Stimulated activated CD4-positive, alpha-beta T cell treated with anti-CD3 and anti-CD28 coated beads, Interleukin-15, amount 100 ng/mL, for 48 hours (primary cell): ENCODE measurements at regions not wholly inside any gene's neighbourhood (a gene's known extent, or its start where the extent isn't known, plus 50 kb on each side); places are given as distances from the start of the nearest gene placed in this dataset.

Experiments used
- DNase-seq, 2 donors: peaks; one replicate each; pipeline ENCODE4 v3.0.0-alpha.2; 2020; ENCODE audit warnings: low read depth in 2 of 2

GRCh38 chr4:157973297-157973696 lies 199.5 kb downstream of the GASK1B start:
- DNase-seq: no peak

- no peak for DNase-seq
Observed at GRCh38 chr4:157964463-157964862, 208.4 kb downstream of the GASK1B start.

GRCh38 chr4:157961229-157961990 lies 211.4 kb downstream of the GASK1B start:
- DNase-seq: no peak

GRCh38 chr4:157957905-157958304 lies 214.9 kb downstream of the GASK1B start:
- no peak for DNase-seq

GRCh38 chr4:157942017-157942416 lies 230.8 kb downstream of the GASK1B start:
- DNase-seq: no peak

GRCh38 chr4:157934151-157934550 lies 238.7 kb downstream of the GASK1B start:
- no peak for DNase-seq

- no peak for DNase-seq
Observed at GRCh38 chr4:157932936-157933335, 239.9 kb downstream of the GASK1B start.

- no peak for DNase-seq
Observed at GRCh38 chr4:157929486-157929885, 243.3 kb downstream of the GASK1B start.

GRCh38 chr4:157918036-157918832 lies 254.6 kb downstream of the GASK1B start:
- no peak for DNase-seq

- DNase-seq: no peak
Observed at GRCh38 chr4:157912212-157912611, 260.6 kb downstream of the GASK1B start.

GRCh38 chr4:157911662-157912061 lies 261.2 kb downstream of the GASK1B start:
- no peak for DNase-seq

- no peak for DNase-seq
Observed at GRCh38 chr4:157908691-157909090, 264.1 kb downstream of the GASK1B start.

GRCh38 chr4:157908031-157908430 lies 264.8 kb downstream of the GASK1B start:
- no peak for DNase-seq

GRCh38 chr4:157907226-157907946 lies 265.4 kb downstream of the GASK1B start:
- DNase-seq: no peak

- DNase-seq: no peak
Observed at GRCh38 chr4:157898836-157899605, 273.8 kb downstream of the GASK1B start.

- no peak for DNase-seq
Observed at GRCh38 chr4:157897855-157898370, 274.9 kb downstream of the GASK1B start.

- DNase-seq: no peak
Observed at GRCh38 chr4:157896726-157897125, 276.1 kb downstream of the GASK1B start.

- no peak for DNase-seq
Observed at GRCh38 chr4:157895205-157895604, 277.6 kb downstream of the GASK1B start.

GRCh38 chr4:157889788-157890187 lies 283.0 kb downstream of the GASK1B start:
- no peak for DNase-seq

- no peak for DNase-seq
Observed at GRCh38 chr4:157888281-157888680, 284.5 kb downstream of the GASK1B start.

GRCh38 chr4:157887316-157887715 lies 285.5 kb downstream of the GASK1B start:
- DNase-seq: no peak
